Pancreas (tissue), 10 donors: ENCODE measurements at regions not wholly inside any gene's neighbourhood (a gene's known extent, or its start where the extent isn't known, plus 50 kb on each side); places are given as distances from the start of the nearest gene placed in this dataset.

Source experiments
- ATAC-seq, 4 donors: fragments of 200-7000 bp; cut with Tn5 transposase; one replicate each; pipeline versions ENCODE4 v1.8.0 to v1.9.1; 2020; ENCODE audit warnings: mild to moderate bottlenecking in 4 of 4, moderate library complexity in 4 of 4
- DNase-seq, 6 donors: peaks; one replicate each; pipeline ENCODE4 v3.0.0-alpha.2; 2020
- FAIRE-seq: peaks from 2 replicates; lab custom pipeline; 2012; peaks lifted over from hg19 to GRCh38; lab: Jason Lieb, UNC
- H3K27ac ChIP-seq, 4 donors: fragments of 200-600 bp; sonication (generic); 1 replicate in 3 of 4; 2 replicates in 1 of 4; pipeline versions ENCODE4 v1.5.0 to v1.8.0; 2020
- H3K27me3 ChIP-seq, 4 donors: fragments of 200-600 bp; one replicate each; pipeline ENCODE4 v1.8.0; 2021
- H3K36me3 ChIP-seq, 3 donors: fragments of 200-600 bp; sonication (generic) in 1 of 3; one replicate each; pipeline versions ENCODE4 v1.5.0 to v1.8.0; 2020 to 2021
- H3K4me1 ChIP-seq, 3 donors: fragments of 200-600 bp; one replicate each; pipeline ENCODE4 v1.8.0; 2021
- H3K4me3 ChIP-seq, 4 donors: fragments of 200-600 bp; sonication (generic) in 2 of 4; one replicate each; pipeline versions ENCODE4 v1.5.0 to v1.8.0; 2020 to 2021
- H3K9me3 ChIP-seq, 4 donors: fragments of 200-600 bp; one replicate each; pipeline ENCODE4 v1.8.0; 2021
- CTCF ChIP-seq, 4 donors: fragments of 200-600 bp; sonication (generic) in 3 of 4; IDR thresholded peaks; one replicate each; pipeline versions ENCODE4 v1.5.0 to v1.8.0; 2021; ENCODE audit warnings: antibody characterized with exemption in 4 of 4
- WGBS, 2 donors: extraction: QIAGEN DNeasy Blood & Tissue Kit; methylation state at CpG; one replicate each; pipeline ENCODE4 v1.1.7; 2013; 5-methylcytosine and 5-hydroxymethylcytosine counted together
- intact Hi-C, 3 donors: fragments of 100-400 bp; cut with DNase I; formaldehyde crosslinking; loops; one replicate each; pipeline versions ENCODE4 v1.11.1 to v1.14.2; 2022
- donor health status: healthy with polysubstance abuse.
- donor health status: DM: no; HTN: no; CAD: no; lungs with moderate emphysema.
- donor health status: DM: no; HTN: no; CAD: no.
- donor health status: control.
- donor health status: control.
- donor health status: Bipolar disorder and iron deficiency.
- donor health status: DM: yes; HTN: yes; CAD: no.
- donor health status: DM: no; HTN: no; CAD: no.
- donor health status: DM: no; HTN: no; CAD: no.
- donor health status: DM: yes; HTN: yes; CAD: no.

- no peak for TF ChIP-seq CTCF (IDR thresholded peaks at IDR 0.05)
- H3K36me3 ChIP-seq, result no peaks in the 10 kb centered on the region
- no peak overlapping the region for H3K27ac ChIP-seq
- no peaks in the 10 kb centered on the region for H3K4me1 ChIP-seq
- ATAC-seq (no peak), DNase-seq (no peak), FAIRE-seq (no peak)
- no peaks in the 10 kb centered on the region for H3K9me3 ChIP-seq
- intact Hi-C loops, result no loop called here
- 81% methylated on average over 8 of the region's 8 CpGs for WGBS, 2 donors
- no peaks in the 10 kb centered on the region for H3K27me3 ChIP-seq
- no peak overlapping the region for H3K4me3 ChIP-seq
These were observed 75.0 kb upstream of the MSX2 start for GRCh38 chr5:174649391-174649790.

GRCh38 chr5:174654442-174654841 is 69.9 kb upstream of the MSX2 start:
- no peak for ATAC-seq
- FAIRE-seq, result no peak
- no peak overlapping the region for H3K4me3 ChIP-seq
- H3K27ac ChIP-seq, result no peak overlapping the region
- H3K4me1 ChIP-seq, result no peaks in the 10 kb centered on the region
- 64 to 66% methylated on average over 3 of the region's 3 CpGs for WGBS, 2 donors
- no peak for DNase-seq
- no peak for TF ChIP-seq CTCF (IDR thresholded peaks at IDR 0.05)
- intact Hi-C loops, result no loop called here
- H3K27me3 ChIP-seq, result peaks cover 0 to 1% (median 0%) of the 10 kb centered on the region in 4 donors
- no peaks in the 10 kb centered on the region for H3K9me3 ChIP-seq
- no peaks in the 10 kb centered on the region for H3K36me3 ChIP-seq

- Histone ChIP-seq H3K27ac (no peak overlapping the region), H3K4me1 (no peaks in the 10 kb centered on the region), H3K4me3 (no peak overlapping the region), H3K36me3 (no peaks in the 10 kb centered on the region), H3K9me3 (no peaks in the 10 kb centered on the region), H3K27me3 (peaks cover 0 to 6% (median 0%) of the 10 kb centered on the region in 4 donors)
- TF ChIP-seq CTCF (IDR thresholded peaks at IDR 0.05), result no peak
- ATAC-seq, result peak in 1 of 4 donors; percentile 47
- WGBS, 2 donors, result 42 to 53% methylated on average over 4 of the region's 4 CpGs
- no peak for FAIRE-seq
- DNase-seq, result no peak
- intact Hi-C loops, result no loop called here
These were observed 69.0 kb upstream of the MSX2 start for GRCh38 chr5:174655351-174655750.

- no peak for TF ChIP-seq CTCF (IDR thresholded peaks at IDR 0.05)
- ATAC-seq (no peak), FAIRE-seq (no peak), DNase-seq (no peak)
- intact Hi-C loops, result no loop called here
- Histone ChIP-seq H3K4me1 (no peaks in the 10 kb centered on the region), H3K9me3 (no peaks in the 10 kb centered on the region), H3K4me3 (no peak overlapping the region), H3K27me3 (peaks cover 0 to 6% (median 0%) of the 10 kb centered on the region in 4 donors), H3K27ac (no peak overlapping the region), H3K36me3 (no peaks in the 10 kb centered on the region)
- 64 to 71% methylated on average over 4 of the region's 4 CpGs for WGBS, 2 donors
These were observed 60.1 kb upstream of the MSX2 start for GRCh38 chr5:174664180-174664850.

- Histone ChIP-seq H3K27ac (no peak overlapping the region), H3K27me3 (no peaks in the 10 kb centered on the region), H3K36me3 (no peaks in the 10 kb centered on the region), H3K4me3 (no peak overlapping the region), H3K4me1 (no peaks in the 10 kb centered on the region), H3K9me3 (no peaks in the 10 kb centered on the region)
- TF ChIP-seq CTCF (IDR thresholded peaks at IDR 0.05), result no peak
- no peak for ATAC-seq
- 36 to 55% methylated on average over 2 of the region's 2 CpGs for WGBS, 2 donors
- DNase-seq, result no peak
- intact Hi-C loops, result no loop called here
- no peak for FAIRE-seq
These were observed 59.0 kb upstream of the MSX2 start for GRCh38 chr5:174665347-174665746.
